NOMO-1 treated with dmso at 0.1 percent for 144 hours (cell line): ENCODE measurements at regions not wholly inside any gene's neighbourhood (a gene's known extent, or its start where the extent isn't known, plus 50 kb on each side); places are given as distances from the start of the nearest gene placed in this dataset.

Source experiments
- DNase-seq: peaks from one replicate; lab custom pipeline; 2025; ENCODE audit not compliant: unreplicated experiment; lab: John Stamatoyannopoulos, UW

DNA sequence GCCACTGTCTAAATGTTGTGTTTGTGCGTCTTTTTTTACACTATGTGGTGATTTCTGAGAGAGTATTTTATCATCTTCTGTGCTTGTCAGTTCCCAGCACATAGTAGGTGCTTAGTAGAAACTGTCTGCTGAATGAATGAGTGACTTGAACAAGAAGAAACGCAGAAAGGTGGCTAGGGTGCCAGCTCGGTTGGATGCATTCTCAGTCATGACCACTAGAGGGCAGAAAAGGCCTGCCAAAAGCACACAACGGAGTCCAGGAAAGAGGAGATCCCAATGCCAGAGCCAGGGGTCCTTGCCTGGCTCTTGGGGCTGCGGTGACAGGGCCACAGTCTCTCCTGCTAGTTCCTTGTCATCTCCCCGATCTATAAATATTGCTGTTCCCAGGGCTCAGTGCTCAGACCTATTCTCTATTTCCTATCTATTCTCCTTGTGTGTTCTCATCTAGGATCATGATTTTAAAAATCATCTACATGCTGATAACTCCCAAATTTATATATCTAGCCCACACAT lies 57.3 kb upstream of the CCL1 start:
- peak; percentile 39 for DNase-seq

DNA sequence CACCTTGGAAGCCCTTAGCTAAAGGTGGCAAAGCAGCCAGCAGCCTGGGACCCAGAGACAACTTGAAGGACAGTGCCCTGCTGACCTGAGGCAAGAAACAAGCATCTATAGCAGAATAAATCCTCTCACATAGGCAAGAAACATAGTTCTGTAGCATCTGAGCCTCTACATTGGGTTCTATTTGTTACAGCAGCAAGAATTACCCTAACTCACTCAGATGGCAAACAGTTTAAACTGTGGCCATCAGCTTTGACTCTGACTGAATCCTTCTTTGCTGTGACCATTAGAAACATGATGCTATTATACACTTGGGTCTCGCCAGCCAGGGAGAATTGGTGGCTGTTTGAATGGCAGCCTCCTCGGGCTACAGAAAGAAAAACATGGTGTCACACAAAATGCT lies 53.1 kb upstream of the CCL1 start:
- no peak for DNase-seq

DNA sequence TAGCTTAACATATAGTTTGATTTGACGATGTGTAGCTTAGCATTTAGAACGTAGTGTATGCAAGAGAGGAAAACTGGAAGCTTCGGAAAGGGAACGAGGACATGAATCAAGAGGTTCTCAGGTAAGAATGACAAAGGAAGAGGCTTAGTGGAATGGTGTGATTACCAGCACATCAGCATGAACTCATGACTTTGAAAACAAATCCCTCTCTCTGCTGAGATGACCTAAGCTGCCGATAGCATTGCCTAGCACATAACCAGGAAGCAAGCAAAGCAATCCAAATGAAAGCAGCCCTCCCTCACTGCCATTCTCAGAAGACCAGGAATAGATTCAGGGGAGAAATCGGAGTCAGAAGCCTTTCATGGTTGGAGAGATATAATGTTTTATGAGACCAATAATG lies 51.3 kb upstream of the CCL1 start:
- DNase-seq = no peak

DNA sequence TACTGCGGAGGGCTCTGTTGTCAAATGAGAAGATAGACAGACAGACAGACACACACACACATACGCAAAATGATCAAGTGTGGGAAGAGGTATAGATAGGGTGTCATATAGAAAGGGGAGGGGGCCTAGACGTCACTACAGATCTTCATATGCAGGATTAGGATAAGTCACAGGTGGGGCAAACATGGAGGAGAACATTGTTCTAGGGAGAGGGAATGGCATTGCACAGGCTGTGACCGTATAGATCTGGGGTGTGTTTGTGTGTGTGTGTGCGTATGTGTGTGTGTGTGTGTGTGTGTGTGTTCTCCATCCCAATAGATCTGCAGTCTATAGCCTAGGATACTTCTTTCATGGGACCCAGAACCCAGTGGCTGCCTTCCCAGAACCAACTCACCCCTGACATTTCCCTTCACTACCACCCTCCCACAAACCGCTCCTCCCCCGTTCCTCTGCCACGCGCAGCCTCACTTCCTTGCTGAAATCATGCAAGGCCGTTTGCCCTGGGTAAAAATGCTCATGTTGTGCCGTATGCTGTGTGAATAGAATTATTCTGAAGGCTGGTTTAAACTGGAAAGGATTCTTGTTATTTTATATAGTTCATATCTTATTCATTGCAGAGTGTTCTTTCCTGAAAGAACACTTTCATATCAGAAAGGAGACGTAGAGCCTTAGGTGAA lies 50.5 kb upstream of the CCL1 start:
- no peak for DNase-seq

DNA sequence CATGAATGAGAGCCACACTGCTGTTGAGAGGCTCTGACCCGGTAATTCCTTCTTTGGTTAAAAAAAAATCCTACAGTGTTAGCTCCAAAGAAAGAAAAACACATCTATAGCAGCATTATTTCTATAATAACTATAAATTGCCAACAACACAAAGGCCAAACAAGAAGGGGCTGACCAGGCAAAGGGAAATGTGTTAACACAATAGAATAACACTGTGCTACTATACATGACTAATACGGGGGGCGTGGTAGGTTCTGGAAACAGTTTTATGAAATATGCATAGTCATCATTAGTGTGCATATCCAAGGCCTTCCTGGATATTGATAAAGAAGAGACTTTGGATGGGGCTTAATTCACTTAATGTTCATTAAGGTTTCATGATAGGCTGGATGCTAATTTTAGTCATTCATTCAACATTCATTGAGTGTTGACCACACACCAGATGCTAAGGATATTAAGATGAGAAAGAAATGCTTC lies 50.0 kb upstream of the CCL1 start:
- no peak for DNase-seq
